Adrenal gland (tissue), 5 donors: ENCODE measurements at regions not wholly inside any gene's neighbourhood (a gene's known extent, or its start where the extent isn't known, plus 50 kb on each side); places are given as distances from the start of the nearest gene placed in this dataset.

Experiments
- CTCF ChIP-seq, 6 experiments: fragments of 450-650 bp in 4 of 6; fragments of 200-600 bp in 2 of 6; sonication (generic) in 1 of 6; IDR thresholded peaks; 1 replicate in 5 of 6; 2 replicates in 1 of 6; pipeline versions ENCODE4 v1.5.1 to v1.8.0; 2016 to 2021; ENCODE audit warnings: antibody characterized with exemption in 6 of 6, mild to moderate bottlenecking in 2 of 6, moderate library complexity in 1 of 6
- POLR2A ChIP-seq, 2 donors: fragments of 450-650 bp; IDR thresholded peaks; one replicate each; pipeline ENCODE4 v1.6.1; 2017; ENCODE audit warnings: antibody characterized with exemption in 2 of 2, mild to moderate bottlenecking in 2 of 2, moderate library complexity in 1 of 2
- donor health status: DM: no; HTN: no; CAD: no.

- TF ChIP-seq CTCF (IDR thresholded peaks at IDR 0.05): no peak
- TF ChIP-seq POLR2A (IDR thresholded peaks at IDR 0.05): no peak
Measured at GRCh38 chrX:20515841-20516461, 249.2 kb upstream of the RPS6KA3 start.
